GM19372 (cell line): ENCODE measurements at regions not wholly inside any gene's neighbourhood (a gene's known extent, or its start where the extent isn't known, plus 50 kb on each side); places are given as distances from the start of the nearest gene placed in this dataset.

Source experiments
- ATAC-seq: cut with Tn5 transposase; IDR thresholded peaks from one replicate; pipeline ENCODE4 v1.9.1; 2021; ENCODE audit warnings: mild to moderate bottlenecking, low read depth, moderate library complexity; ENCODE audit not compliant: unreplicated experiment

DNA sequence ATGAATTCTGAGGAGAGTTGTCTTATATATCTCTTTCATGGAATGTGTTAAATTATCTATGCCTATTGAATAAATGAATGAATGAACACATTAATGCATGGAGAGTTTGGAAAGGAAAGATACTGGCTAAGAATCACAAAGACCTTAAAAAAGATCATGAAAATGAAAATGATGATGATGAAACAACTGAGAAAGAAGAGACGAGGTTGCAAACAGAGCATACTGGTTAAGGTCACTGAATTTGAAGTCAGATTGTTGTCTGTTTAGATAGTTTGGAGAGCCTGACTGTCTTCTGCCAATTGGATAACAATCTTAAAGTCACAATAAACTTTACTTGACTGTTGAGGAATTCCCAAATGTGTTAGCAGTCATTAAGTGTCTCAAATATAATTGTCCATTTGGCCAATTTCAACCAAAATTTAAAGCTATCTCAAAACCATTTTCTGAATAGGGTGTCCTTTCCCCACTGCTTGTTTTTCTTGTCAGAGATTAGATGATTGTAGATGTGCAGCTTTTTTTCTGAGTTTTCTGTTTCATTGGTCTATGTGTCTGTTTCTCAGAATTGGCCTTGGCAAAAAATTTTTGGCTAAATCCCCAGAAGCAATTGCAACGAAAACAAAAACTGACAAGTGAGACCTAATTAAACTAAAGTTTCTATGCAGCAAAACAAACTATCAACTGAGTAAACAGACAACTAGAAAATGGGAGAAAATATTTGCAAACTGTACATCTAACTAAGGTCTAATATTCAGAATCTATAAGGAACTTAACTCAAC, 132.2 kb downstream of the PTGER3 start:
- ATAC-seq, result no peak

DNA sequence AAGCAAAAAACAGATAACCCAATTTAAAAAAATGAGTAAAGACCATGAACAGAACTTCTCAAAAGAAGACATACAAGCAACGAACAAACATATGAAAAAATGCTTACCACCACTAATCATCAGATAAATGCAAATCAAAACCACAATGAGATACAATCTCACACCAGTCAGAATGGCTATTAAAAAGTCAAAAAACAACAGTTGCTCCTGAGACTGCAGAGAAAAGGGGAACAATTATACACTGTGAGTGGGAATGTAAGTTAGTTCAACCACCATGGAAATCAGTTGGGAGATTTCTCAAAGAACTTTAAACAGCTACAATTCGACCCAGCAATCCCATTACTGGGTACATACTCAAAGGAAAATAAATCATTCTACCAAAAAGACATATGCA, 131.6 kb downstream of the PTGER3 start:
- ATAC-seq, result no peak

DNA sequence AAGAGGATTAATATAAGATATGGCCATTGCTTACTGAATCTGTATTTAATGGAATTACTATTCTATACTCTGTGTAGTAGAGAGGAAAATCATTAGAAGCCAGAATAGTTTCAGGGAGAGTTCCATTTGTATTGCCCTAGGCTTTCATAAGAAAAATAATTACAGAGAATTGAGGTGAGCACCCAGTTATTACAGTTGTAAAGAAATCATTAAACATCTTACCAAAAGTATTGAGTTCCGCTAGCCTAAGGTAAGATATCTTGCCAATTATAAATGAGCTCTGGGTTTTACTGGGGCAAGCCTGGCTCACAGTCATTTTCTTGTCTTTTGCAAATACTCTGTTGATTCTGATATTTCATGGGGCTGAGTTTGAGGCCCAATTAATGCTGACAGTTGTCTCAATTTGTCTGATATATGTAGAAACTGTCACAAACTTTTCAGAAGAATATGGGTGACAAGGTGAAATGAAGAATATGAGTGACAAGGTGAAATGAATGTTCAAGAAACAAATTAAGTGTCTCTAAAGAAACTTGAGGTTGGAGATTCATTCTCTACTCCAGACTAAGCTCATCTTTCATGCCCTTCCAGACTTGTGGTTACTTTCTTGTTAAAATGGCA, 127.8 kb downstream of the PTGER3 start:
- ATAC-seq, result no peak
